Left lung (tissue), 4 donors: ENCODE measurements at regions not wholly inside any gene's neighbourhood (a gene's known extent, or its start where the extent isn't known, plus 50 kb on each side); places are given as distances from the start of the nearest gene placed in this dataset.

ENCODE experiments used
- ATAC-seq: fragments of 200-7000 bp; cut with Tn5 transposase; one replicate; pipeline ENCODE4 v1.9.1; 2020; ENCODE audit warnings: moderate library complexity
- DNase-seq, 4 donors: peaks; one replicate each; pipeline ENCODE4 v3.0.0-alpha.2; 2013 to 2020
- H3K27ac ChIP-seq, 2 donors: fragments of 200-600 bp; sonication (generic) in 1 of 2; one replicate each; pipeline versions ENCODE4 v1.5.0 to v1.8.0; 2020 to 2021
- H3K27me3 ChIP-seq, 2 donors: fragments of 200-600 bp; sonication (generic) in 1 of 2; one replicate each; pipeline versions ENCODE4 v1.5.0 to v1.8.0; 2020 to 2021
- H3K36me3 ChIP-seq, 2 donors: fragments of 200-600 bp; sonication (generic) in 1 of 2; one replicate each; pipeline versions ENCODE4 v1.5.0 to v1.8.0; 2020 to 2021
- H3K4me1 ChIP-seq, 2 donors: fragments of 200-600 bp; one replicate each; pipeline ENCODE4 v1.8.0; 2021
- H3K4me3 ChIP-seq, 2 donors: fragments of 200-600 bp; sonication (generic) in 1 of 2; one replicate each; pipeline versions ENCODE4 v1.5.0 to v1.8.0; 2020 to 2021; ENCODE audit warnings: mild to moderate bottlenecking in 1 of 2
- H3K9me3 ChIP-seq, 2 donors: fragments of 200-600 bp; sonication (generic) in 1 of 2; one replicate each; pipeline versions ENCODE4 v1.5.0 to v1.8.0; 2020 to 2021
- intact Hi-C, 2 donors: fragments of 100-400 bp; cut with DNase I; formaldehyde crosslinking; loops; one replicate each; pipeline versions ENCODE4 v1.11.2 to v1.14.2; 2022
- TF ChIP-seq, protein P1 (sequence below), 2 donors: fragments of 200-600 bp; sonication (generic) in 1 of 2; IDR thresholded peaks; one replicate each; pipeline versions ENCODE4 v1.5.0 to v1.8.0; 2021; ENCODE audit warnings: antibody characterized with exemption in 2 of 2
- donor health status: DM: no; HTN: yes; CAD: no.
- donor health status: DM: no; HTN: no; CAD: no.

DNA sequence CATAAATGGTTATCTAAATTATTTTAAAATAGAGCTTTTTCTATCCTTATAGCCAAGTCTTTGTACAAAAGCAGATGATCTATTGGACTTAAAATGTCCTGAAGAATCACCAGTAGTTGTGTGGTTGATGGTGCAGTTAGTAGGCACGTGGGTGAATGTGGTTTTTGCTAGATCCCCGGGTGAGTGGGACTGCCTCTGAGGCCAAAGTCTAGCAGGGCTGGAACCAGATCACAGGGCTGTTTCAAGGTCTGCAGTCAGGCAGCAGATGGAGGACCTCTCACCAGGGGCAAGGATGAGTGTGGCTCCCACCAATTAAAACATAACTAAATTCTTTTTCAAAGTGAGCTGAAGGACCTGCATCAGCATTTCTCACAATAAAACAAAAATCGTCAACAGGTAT lies 604.7 kb upstream of the FTMT start:
- DNase-seq = peak in 1 of 4 donors; percentile 2
- Histone ChIP-seq H3K9me3 (peaks cover 0 to 4% of the 10 kb centered on the region in 2 donors), H3K27ac (no peak overlapping the region), H3K27me3 (no peaks in the 10 kb centered on the region), H3K4me1 (no peaks in the 10 kb centered on the region), H3K4me3 (no peak overlapping the region), H3K36me3 (no peaks in the 10 kb centered on the region)
- TF ChIP-seq, protein P1, sequence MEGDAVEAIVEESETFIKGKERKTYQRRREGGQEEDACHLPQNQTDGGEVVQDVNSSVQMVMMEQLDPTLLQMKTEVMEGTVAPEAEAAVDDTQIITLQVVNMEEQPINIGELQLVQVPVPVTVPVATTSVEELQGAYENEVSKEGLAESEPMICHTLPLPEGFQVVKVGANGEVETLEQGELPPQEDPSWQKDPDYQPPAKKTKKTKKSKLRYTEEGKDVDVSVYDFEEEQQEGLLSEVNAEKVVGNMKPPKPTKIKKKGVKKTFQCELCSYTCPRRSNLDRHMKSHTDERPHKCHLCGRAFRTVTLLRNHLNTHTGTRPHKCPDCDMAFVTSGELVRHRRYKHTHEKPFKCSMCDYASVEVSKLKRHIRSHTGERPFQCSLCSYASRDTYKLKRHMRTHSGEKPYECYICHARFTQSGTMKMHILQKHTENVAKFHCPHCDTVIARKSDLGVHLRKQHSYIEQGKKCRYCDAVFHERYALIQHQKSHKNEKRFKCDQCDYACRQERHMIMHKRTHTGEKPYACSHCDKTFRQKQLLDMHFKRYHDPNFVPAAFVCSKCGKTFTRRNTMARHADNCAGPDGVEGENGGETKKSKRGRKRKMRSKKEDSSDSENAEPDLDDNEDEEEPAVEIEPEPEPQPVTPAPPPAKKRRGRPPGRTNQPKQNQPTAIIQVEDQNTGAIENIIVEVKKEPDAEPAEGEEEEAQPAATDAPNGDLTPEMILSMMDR (IDR thresholded peaks at IDR 0.05) = no peak
- no peak for ATAC-seq
- intact Hi-C loops = no loop called here

DNA sequence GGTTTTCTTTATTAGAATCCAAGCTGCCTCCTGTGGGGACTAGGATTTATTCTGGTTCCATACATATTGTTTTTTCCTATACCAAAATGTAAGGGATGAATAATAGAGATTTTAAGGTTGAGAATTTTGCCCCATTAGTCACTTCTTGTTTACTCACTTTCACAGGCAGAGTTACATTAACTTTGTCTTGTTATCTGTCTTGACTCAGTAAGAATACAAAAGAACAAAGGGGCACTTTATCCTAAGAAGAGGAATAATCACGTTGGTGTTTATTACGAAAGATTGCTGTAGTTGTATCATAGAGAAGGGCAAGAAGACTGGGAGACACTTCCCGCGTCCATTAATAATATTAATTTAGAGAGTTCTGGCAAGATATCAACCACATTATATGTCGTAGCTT lies 599.7 kb upstream of the FTMT start:
- TF ChIP-seq, protein P1 (IDR thresholded peaks at IDR 0.05) = no peak
- no peak overlapping the region for H3K27ac ChIP-seq
- no peaks in the 10 kb centered on the region for H3K36me3 ChIP-seq
- H3K4me1 ChIP-seq = no peaks in the 10 kb centered on the region
- intact Hi-C loops = no loop called here
- ATAC-seq = no peak
- no peak overlapping the region for H3K4me3 ChIP-seq
- H3K27me3 ChIP-seq = no peaks in the 10 kb centered on the region
- DNase-seq = no peak
- H3K9me3 ChIP-seq = peaks cover 0 to 6% of the 10 kb centered on the region in 2 donors

DNA sequence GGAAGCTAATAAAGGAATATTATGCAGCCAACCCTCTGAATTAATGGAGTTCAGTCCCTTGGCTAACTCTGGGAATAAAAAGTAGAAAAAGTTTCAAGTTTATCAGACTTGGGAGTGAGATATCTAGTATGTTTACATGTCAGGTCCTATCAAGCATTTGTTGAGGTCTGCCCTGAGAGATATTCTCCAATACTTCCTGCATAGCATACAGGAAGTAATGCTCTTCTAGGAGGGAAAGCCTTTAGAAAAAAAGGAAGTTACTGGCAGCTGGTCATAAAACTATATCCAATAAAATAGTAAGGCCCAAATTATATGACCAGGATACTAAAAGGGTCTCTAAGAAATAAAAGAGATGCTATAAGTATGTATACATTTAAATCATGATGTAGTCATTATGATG lies 594.1 kb upstream of the FTMT start:
- no peaks in the 10 kb centered on the region for H3K36me3 ChIP-seq
- H3K27ac ChIP-seq = no peak overlapping the region
- H3K9me3 ChIP-seq = peaks cover 0 to 6% of the 10 kb centered on the region in 2 donors
- no peaks in the 10 kb centered on the region for H3K27me3 ChIP-seq
- H3K4me1 ChIP-seq = no peaks in the 10 kb centered on the region
- ATAC-seq (no peak), DNase-seq (no peak)
- intact Hi-C loops = no loop called here
- TF ChIP-seq, protein P1 (IDR thresholded peaks at IDR 0.05) = no peak
- H3K4me3 ChIP-seq = no peak overlapping the region

DNA sequence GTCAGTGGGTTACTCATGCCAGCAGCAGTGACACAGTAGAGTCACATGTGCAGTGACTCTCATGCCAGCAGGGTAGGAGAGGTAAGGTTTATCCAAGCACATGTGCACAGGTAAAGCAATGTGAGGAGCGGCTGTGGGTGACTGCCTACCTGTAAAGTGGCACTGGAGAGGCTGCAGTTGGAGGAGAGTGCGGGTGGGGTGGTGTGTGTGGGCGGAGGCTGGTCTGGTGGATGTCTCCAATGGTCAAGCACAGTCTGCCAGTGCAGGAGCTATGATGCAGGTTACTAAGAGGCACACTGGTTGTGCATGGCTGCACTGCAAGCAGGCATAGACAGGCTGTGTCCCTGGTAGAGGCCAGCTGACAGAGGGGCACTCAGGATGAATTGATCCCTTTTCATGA lies 588.2 kb upstream of the FTMT start:
- DNase-seq (no peak), ATAC-seq (no peak)
- no peak overlapping the region for H3K27ac ChIP-seq
- H3K9me3 ChIP-seq = peaks cover 0 to 6% of the 10 kb centered on the region in 2 donors
- H3K4me3 ChIP-seq = no peak overlapping the region
- TF ChIP-seq, protein P1 (IDR thresholded peaks at IDR 0.05) = no peak
- intact Hi-C loops = no loop called here
- no peaks in the 10 kb centered on the region for H3K27me3 ChIP-seq
- no peaks in the 10 kb centered on the region for H3K4me1 ChIP-seq
- no peaks in the 10 kb centered on the region for H3K36me3 ChIP-seq

DNA sequence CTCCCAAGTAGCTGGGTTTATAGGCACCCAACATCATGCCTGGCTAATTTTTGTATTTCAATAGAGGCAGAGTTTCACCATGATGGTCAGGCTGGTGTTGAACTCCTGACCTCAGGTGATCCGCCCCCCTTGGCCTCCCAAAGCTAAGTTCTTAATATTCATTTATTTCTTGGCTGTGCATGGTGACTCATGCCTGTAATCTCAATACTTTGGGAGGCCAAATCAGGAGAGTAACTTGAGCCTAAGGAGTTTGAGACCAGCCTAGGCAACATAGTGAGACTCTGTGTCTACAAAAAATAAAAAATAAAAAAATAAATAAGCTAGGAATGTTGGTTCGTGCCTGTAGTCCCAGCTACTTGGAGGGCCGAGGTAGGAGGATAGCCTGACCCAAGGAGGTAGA lies 587.1 kb upstream of the FTMT start:
- H3K4me3 ChIP-seq = no peak overlapping the region
- ATAC-seq = no peak
- intact Hi-C loops = no loop called here
- H3K36me3 ChIP-seq = no peaks in the 10 kb centered on the region
- TF ChIP-seq, protein P1 (IDR thresholded peaks at IDR 0.05) = no peak
- no peaks in the 10 kb centered on the region for H3K27me3 ChIP-seq
- no peak for DNase-seq
- H3K9me3 ChIP-seq = peaks cover 0 to 4% of the 10 kb centered on the region in 2 donors
- H3K4me1 ChIP-seq = no peaks in the 10 kb centered on the region
- H3K27ac ChIP-seq = no peak overlapping the region
